Testis (tissue), 2 donors: ENCODE measurements at regions not wholly inside any gene's neighbourhood (a gene's known extent, or its start where the extent isn't known, plus 50 kb on each side); places are given as distances from the start of the nearest gene placed in this dataset.

Experiments
- CTCF ChIP-seq, 3 experiments: fragments of 450-650 bp in 2 of 3; fragments of 200-600 bp in 1 of 3; sonication (generic) in 1 of 3; IDR thresholded peaks; one replicate each; pipeline ENCODE4 v1.5.1; 2016 to 2019; ENCODE audit warnings: antibody characterized with exemption in 3 of 3, mild to moderate bottlenecking in 2 of 3, moderate library complexity in 1 of 3
- POLR2A ChIP-seq: fragments of 450-650 bp; IDR thresholded peaks from one replicate; pipeline ENCODE4 v1.6.1; 2017; ENCODE audit warnings: antibody characterized with exemption, mild to moderate bottlenecking, moderate library complexity

DNA sequence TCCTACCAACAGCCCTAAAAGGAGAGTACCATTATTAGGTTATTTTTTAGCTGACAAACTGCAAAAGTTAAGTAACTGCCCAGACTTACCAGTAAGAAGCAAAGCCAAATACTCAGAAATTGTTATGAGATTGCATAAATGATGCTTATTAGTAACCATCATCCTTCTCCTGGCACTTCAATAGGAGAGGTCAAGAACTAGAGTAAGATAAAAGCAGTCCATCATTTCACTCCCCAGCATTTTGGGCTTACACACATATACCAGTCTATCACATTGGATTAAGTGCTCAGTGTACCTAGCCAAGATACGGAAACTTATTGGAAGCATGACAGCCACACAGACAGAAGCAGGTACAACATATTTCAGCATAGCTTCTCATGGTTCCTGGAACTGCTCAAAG is 142.8 kb upstream of the EGR2 start:
- TF ChIP-seq CTCF (IDR thresholded peaks at IDR 0.05), result no peak
- no peak for TF ChIP-seq POLR2A
